ENCODE measurements at regions not wholly inside any gene's neighbourhood (a gene's known extent, or its start where the extent isn't known, plus 50 kb on each side); places are given as distances from the start of the nearest gene placed in this dataset.

DNA sequence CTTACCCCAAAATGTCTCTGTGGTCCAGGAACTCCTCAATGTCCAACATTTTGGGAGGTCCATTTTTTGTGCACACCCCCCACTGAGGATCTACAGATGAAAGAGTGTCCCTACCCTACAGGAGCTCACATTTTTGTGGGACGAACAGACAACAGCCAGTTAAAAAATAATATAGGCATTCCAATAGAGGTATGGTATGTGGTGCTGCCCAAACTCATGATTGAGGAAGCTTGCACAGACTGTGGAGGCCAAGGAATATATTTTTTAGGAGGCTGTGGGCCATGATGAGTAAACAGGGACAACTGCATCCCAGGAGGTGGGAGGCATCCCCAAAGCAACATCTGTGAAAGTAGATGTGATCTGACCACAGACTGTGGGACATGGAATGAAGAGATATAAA, 181.0 kb upstream of the HCCS start:
- H3K18ac ChIP-seq (ENCODE audit: extremely low read depth, low read length), result no peak overlapping the region
- no peaks in the 10 kb centered on the region for H3K79me2 ChIP-seq (ENCODE audit: control insufficient read depth in 1 of 2, insufficient read depth in 2 of 2, low read length in 2 of 2)
- no peak overlapping the region for H4K8ac ChIP-seq (ENCODE audit: extremely low read depth, insufficient read depth, low read length)
- H3K9me3 ChIP-seq (ENCODE audit: insufficient read depth in 2 of 2, low read depth in 1 of 2, low read length in 1 of 2), result no peaks in the 10 kb centered on the region
- H3K36me3 ChIP-seq (ENCODE audit: control insufficient read depth in 2 of 4, insufficient read depth in 4 of 4, low read length in 3 of 4), result no peaks in the 10 kb centered on the region
- no peak for TF ChIP-seq TBP (IDR thresholded peaks at IDR 0.05; ENCODE audit: low read depth, low read length)
- TF ChIP-seq SUZ12 (IDR thresholded peaks at IDR 0.05; ENCODE audit: low read length), result no peak
- no peak for TF ChIP-seq GTF2F1 (IDR thresholded peaks at IDR 0.05; ENCODE audit: borderline replicate concordance, low read depth, low read length)
- TF ChIP-seq TAF7 (optimal IDR thresholded peaks at IDR 0.05; ENCODE audit: borderline replicate concordance, low read depth, low read length), result no peak
- H4K91ac ChIP-seq (replicated peaks; ENCODE audit: insufficient read length, low read length), result no peak overlapping the region
- POLR2A ChIA-PET (ENCODE audit: partially characterized antibody), result no interaction called here
- no peak overlapping the region for H3K9ac ChIP-seq (replicated peaks in 1 of 4; ENCODE audit: extremely low read depth in 1 of 4, low read depth in 3 of 4, low read length in 3 of 4)
- H3K27me3 ChIP-seq (replicated peaks in 1 of 4; ENCODE audit: control insufficient read depth in 3 of 4, extremely low read depth in 1 of 4, insufficient read depth in 3 of 4, low read length in 3 of 4), result no peaks in the 10 kb centered on the region
- H3K4me3 ChIP-seq (ENCODE audit: extremely low read depth in 1 of 4, insufficient read depth in 2 of 4, low read depth in 3 of 4, low read length in 4 of 4), result no peak overlapping the region
- H3K4me1 ChIP-seq (replicated peaks in 1 of 4; ENCODE audit: control insufficient read depth in 3 of 4, insufficient read depth in 4 of 4, low read length in 3 of 4), result no peaks in the 10 kb centered on the region
- no peak overlapping the region for H3K4me2 ChIP-seq (ENCODE audit: insufficient read depth in 1 of 2, low read depth in 2 of 2, low read length in 2 of 2)
- CTCF ChIA-PET (ENCODE audit: partially characterized antibody), result no interaction called here
- H3K23ac ChIP-seq (ENCODE audit: insufficient read length), result no peak overlapping the region
- no peaks in the 10 kb centered on the region for H3K23me2 ChIP-seq (ENCODE audit: low read depth, low read length)
- H3K14ac ChIP-seq (ENCODE audit: insufficient read length), result no peak overlapping the region
- no peak for FAIRE-seq
- no peak overlapping the region for H2BK120ac ChIP-seq (replicated peaks; ENCODE audit: low read depth, low read length)
- no peaks in the 10 kb centered on the region for H4K20me1 ChIP-seq (replicated peaks in 1 of 2; ENCODE audit: control insufficient read depth in 1 of 2, insufficient read depth in 2 of 2, low read length in 2 of 2)
- no peak overlapping the region for H2BK5ac ChIP-seq (ENCODE audit: low read depth, low read length)
- no peak overlapping the region for H2AFZ ChIP-seq (ENCODE audit: low read length)
- no peak overlapping the region for H3K4ac ChIP-seq (replicated peaks; ENCODE audit: insufficient read length, low read depth, low read length)
- 63% methylated on average over 1 of the region's 1 CpG; no CpG with 5 or more reads in 1 of the 2 experiments for WGBS, 2 experiments (ENCODE audit: extremely low coverage in 1 of 2, insufficient coverage in 1 of 2, insufficient read length in 1 of 2, insufficient replicate concordance in 2 of 2, low coverage in 1 of 2, low lambda C conversion rate in 2 of 2, missing lambda C conversion rate in 1 of 2)
- H2BK20ac ChIP-seq (ENCODE audit: low read length), result no peak overlapping the region
- H3K27ac ChIP-seq (ENCODE audit: low read depth, low read length), result no peak overlapping the region
- H3K56ac ChIP-seq (replicated peaks; ENCODE audit: insufficient read length, low read depth, low read length), result no peak overlapping the region
- H2BK15ac ChIP-seq (ENCODE audit: low read length), result no peak overlapping the region
- no peak overlapping the region for H2BK12ac ChIP-seq (ENCODE audit: low read depth, low read length)
- H2AK5ac ChIP-seq (ENCODE audit: low read depth, low read length), result no peak overlapping the region
- DNase-seq (ENCODE audit: low read depth in 1 of 2, low spot score in 2 of 2), result no peak
- no peaks in the 10 kb centered on the region for H3K79me1 ChIP-seq (ENCODE audit: low read depth, low read length)
- no peak overlapping the region for H4K5ac ChIP-seq (ENCODE audit: insufficient read length, low read depth, low read length)
